GM10266 (cell line): ENCODE measurements at regions not wholly inside any gene's neighbourhood (a gene's known extent, or its start where the extent isn't known, plus 50 kb on each side); places are given as distances from the start of the nearest gene placed in this dataset.
"Not testable (repeated sequence)": the region's sequence is repeated elsewhere in the genome, so short reads cannot be mapped to it uniquely, and the experiment has no call there.

Experiments used
- DNase-seq: peaks from one replicate; pipeline ENCODE4 v3.0.0; 2012; ENCODE audit errors: extremely low spot score
- CTCF ChIP-seq: IDR thresholded peaks from 2 replicates; pipeline ENCODE4 v1.5.1; 2012; ENCODE audit warnings: mild to moderate bottlenecking, low read depth; ENCODE audit not compliant: control insufficient read depth, insufficient read depth; ENCODE audit errors: missing control alignments

GRCh38 chr14:71246539-71246938 is 339.3 kb downstream of the PCNX1 start:
- no peak for DNase-seq
- no peak for TF ChIP-seq CTCF

DNA sequence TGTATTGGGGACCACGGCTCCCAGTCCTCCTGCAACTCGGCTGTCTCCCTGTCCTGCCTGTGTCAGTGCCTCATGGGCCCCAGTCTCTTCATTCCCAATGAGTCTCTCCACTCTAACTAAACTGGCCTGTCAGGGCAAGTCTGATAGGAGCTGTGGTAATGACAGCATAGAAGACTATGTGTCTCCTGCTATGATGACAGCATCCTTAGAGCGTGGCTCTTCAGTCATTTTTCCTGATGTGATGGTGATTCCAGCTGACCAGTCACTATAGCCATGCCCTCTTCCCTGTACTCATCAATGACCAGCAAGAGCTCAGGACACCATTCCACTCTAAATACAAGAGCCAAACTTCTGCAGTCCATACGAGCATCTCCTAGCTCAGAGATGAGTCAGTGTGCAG is 339.8 kb downstream of the PCNX1 start:
- TF ChIP-seq CTCF, result no peak
- no peak for DNase-seq

- TF ChIP-seq CTCF, result no peak
- no peak for DNase-seq
Measured at GRCh38 chr14:71248194-71248593, 340.9 kb downstream of the PCNX1 start.

DNA sequence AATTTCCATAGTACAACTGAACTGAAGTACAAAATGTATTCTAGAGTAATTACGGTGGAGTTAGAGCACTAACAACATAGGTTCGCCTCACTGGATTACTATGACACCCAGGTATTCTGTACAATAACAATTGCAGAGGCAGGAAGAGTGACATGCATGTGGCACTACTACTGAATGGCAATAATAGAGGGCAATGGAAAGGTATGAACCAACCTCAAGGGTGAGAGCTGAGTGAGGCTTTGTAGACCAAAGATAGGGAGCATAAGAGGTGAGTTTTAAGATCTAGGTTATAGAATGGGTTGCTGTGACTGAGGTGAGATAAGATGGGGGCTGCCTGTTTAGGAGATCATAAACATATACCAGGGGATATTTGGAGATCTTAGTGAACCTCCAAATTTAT is 343.1 kb downstream of the PCNX1 start:
- DNase-seq, result no peak
- no peak for TF ChIP-seq CTCF

DNA sequence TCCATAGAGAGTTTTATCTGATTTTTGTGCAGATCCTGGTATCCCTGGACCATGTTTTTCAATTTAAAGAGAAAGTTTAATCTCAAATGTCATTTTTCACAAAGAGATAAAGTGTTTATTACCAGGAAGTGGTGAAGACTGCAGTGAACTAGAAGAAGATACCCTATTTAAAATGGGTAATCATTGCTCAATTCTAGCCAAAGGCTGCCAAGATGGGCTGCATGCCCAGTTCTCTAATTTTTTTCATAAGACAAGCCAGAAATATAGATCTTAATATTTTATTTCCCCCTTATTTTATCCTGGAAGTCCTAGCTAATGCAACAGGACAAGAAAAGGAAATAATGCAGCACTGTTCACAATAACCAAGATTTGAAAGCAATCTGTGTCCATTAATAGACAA is 343.5 kb downstream of the PCNX1 start:
- DNase-seq, result no peak
- no peak for TF ChIP-seq CTCF

DNA sequence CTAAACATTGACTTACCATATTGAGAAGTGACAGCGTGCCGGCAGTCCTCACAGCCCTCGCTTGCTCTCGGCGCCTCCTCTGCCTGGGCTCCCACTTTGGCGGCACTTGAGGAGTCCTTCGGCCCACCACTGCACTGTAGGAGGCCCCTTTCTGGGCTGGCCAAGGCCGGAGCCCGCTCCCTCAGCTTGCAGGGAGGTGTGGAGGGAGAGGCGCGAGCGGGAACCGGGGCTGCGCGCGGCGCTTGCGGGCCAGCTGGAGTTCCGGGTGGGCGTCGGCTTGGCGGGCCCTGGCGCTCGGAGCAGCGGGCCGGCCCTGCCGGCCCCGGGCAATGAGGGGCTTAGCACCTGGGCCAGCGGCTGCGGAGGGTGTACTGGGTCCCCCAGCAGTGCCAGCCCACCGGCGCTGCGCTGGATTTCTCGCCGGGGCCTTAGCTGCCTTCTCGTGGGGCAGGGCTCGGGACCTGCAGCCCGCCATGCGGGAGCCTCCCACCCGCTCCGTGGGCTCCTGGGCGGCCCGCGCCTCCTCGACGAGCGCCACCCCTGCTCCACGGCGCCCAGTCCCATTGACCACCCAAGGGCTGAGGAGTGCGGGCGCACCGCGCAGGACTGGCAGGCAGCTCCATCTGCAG is 346.9 kb downstream of the PCNX1 start:
- DNase-seq, result not testable (repeated sequence)

- DNase-seq, result no peak
- no peak for TF ChIP-seq CTCF
Measured at GRCh38 chr14:71261206-71261605, 353.9 kb downstream of the PCNX1 start.

DNA sequence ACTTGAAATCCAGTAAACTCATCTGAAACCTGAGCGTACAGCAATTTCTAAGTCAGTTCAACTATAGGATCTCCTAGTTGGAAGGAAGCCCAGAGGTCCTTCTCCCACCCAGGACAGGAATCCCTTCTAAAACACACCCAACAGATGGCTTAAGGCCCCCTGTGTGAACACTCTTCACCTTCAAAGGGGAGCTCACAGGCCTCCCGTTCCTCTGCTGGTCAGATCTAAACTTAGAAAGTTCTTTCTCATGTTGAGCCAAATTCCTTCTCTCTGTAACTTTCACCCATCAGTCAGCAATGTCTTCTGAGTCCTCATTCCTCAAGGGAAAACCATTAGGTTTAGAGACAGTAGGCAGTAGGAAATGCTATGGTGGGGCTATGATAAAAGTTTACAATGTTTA is 355.2 kb downstream of the PCNX1 start:
- no peak for TF ChIP-seq CTCF
- DNase-seq, result no peak
